H9 (cell line): ENCODE measurements at regions not wholly inside any gene's neighbourhood (a gene's known extent, or its start where the extent isn't known, plus 50 kb on each side); places are given as distances from the start of the nearest gene placed in this dataset.

Experiments
- DNase-seq: peaks from one replicate; pipeline ENCODE4 v3.0.0-alpha.2; 2017
- H2AFZ ChIP-seq: one replicate; pipeline ENCODE4 v1.6.1; 2013; ENCODE audit warnings: mild to moderate bottlenecking, low read length, control low read depth, moderate library complexity
- H2AK5ac ChIP-seq: 2 replicates; pipeline ENCODE4 v1.6.1; 2013; ENCODE audit warnings: low read length, control low read depth, mixed read lengths; ENCODE audit not compliant: insufficient read length
- H2BK120ac ChIP-seq: one replicate; pipeline ENCODE4 v1.6.1; 2013; ENCODE audit warnings: low read depth, mild to moderate bottlenecking, low read length, control low read depth, inconsistent platforms; ENCODE audit not compliant: poor library complexity, severe bottlenecking
- H2BK12ac ChIP-seq: 2 replicates; pipeline ENCODE4 v1.6.1; 2013; ENCODE audit warnings: low read length, control low read depth, mixed read lengths, low read depth; ENCODE audit not compliant: insufficient read length
- H2BK15ac ChIP-seq: 2 replicates; pipeline ENCODE4 v1.6.1; 2013; ENCODE audit warnings: low read depth, low read length, control low read depth
- H2BK20ac ChIP-seq: one replicate; pipeline ENCODE4 v1.6.1; 2013; ENCODE audit warnings: low read depth, mild to moderate bottlenecking, low read length, control low read depth, inconsistent platforms; ENCODE audit not compliant: poor library complexity, severe bottlenecking
- H2BK5ac ChIP-seq: 2 replicates; pipeline ENCODE4 v1.6.1; 2013; ENCODE audit warnings: low read length, control low read depth, mixed read lengths; ENCODE audit not compliant: insufficient read length
- H3K14ac ChIP-seq: 2 replicates; pipeline ENCODE4 v1.6.1; 2013; ENCODE audit warnings: low read length, control low read depth; ENCODE audit not compliant: insufficient read depth
- H3K18ac ChIP-seq: 2 replicates; pipeline ENCODE4 v1.6.1; 2013; ENCODE audit warnings: low read depth, mild to moderate bottlenecking, mixed read lengths, low read length, control low read depth; ENCODE audit not compliant: insufficient read length
- H3K23ac ChIP-seq: 2 replicates; pipeline ENCODE4 v1.6.1; 2013; ENCODE audit warnings: low read length, control low read depth, mixed read lengths, low read depth; ENCODE audit not compliant: insufficient read length
- H3K23me2 ChIP-seq: 2 replicates; pipeline ENCODE4 v1.6.1; 2013; ENCODE audit warnings: low read depth, mild to moderate bottlenecking, mixed read lengths, low read length, control low read depth; ENCODE audit not compliant: insufficient read length, poor library complexity, severe bottlenecking
- H3K27ac ChIP-seq: 2 replicates; pipeline ENCODE4 v1.5.1; 2013; ENCODE audit warnings: low read length, control low read depth, mixed read lengths, low read depth; ENCODE audit not compliant: insufficient read length
- H3K27me3 ChIP-seq: 2 replicates; pipeline ENCODE4 v1.6.1; 2013; ENCODE audit warnings: low read length, control low read depth, inconsistent platforms; ENCODE audit not compliant: insufficient read depth
- H3K4ac ChIP-seq: 2 replicates; pipeline ENCODE4 v1.6.1; 2013; ENCODE audit warnings: low read depth, mild to moderate bottlenecking, control low read depth, inconsistent platforms, low read length, moderate library complexity
- H3K4me1 ChIP-seq: 2 replicates; pipeline ENCODE4 v1.6.1; 2013; ENCODE audit warnings: low read length, control low read depth, inconsistent platforms; ENCODE audit not compliant: insufficient read depth
- H3K4me2 ChIP-seq: 2 replicates; pipeline ENCODE4 v1.6.1; 2013; ENCODE audit warnings: low read length, control low read depth, mixed read lengths; ENCODE audit not compliant: insufficient read length, insufficient read depth
- H3K56ac ChIP-seq: 2 replicates; pipeline ENCODE4 v1.6.1; 2013; ENCODE audit warnings: low read depth, mild to moderate bottlenecking, mixed read lengths, low read length, control low read depth; ENCODE audit not compliant: insufficient read length
- H3K79me1 ChIP-seq: 2 replicates; pipeline ENCODE4 v1.6.1; 2013; ENCODE audit warnings: low read depth, mild to moderate bottlenecking, moderate library complexity, low read length, control low read depth, inconsistent platforms; ENCODE audit not compliant: insufficient read depth, poor library complexity, severe bottlenecking
- H3K79me2 ChIP-seq: 2 replicates; pipeline ENCODE4 v1.6.1; 2013; ENCODE audit warnings: low read length, control low read depth, inconsistent platforms; ENCODE audit not compliant: insufficient read depth
- H3K9ac ChIP-seq: 2 replicates; pipeline ENCODE4 v1.6.1; 2013; ENCODE audit warnings: low read length, control low read depth, mixed read lengths; ENCODE audit not compliant: insufficient read length; ENCODE audit errors: extremely low read depth
- H3K9me3 ChIP-seq: one replicate; pipeline ENCODE4 v1.6.1; 2013; ENCODE audit warnings: low read depth, low read length, inconsistent platforms; ENCODE audit not compliant: control insufficient read depth
- H3T11ph ChIP-seq: one replicate; pipeline ENCODE4 v1.6.1; 2013; ENCODE audit warnings: mild to moderate bottlenecking, low read length, control low read depth, inconsistent platforms
- H4K20me1 ChIP-seq: one replicate; pipeline ENCODE4 v1.6.1; 2013; ENCODE audit not compliant: control insufficient read depth, insufficient read length, insufficient read depth
- H4K5ac ChIP-seq: 2 replicates; pipeline ENCODE4 v1.6.1; 2013; ENCODE audit warnings: low read depth, mild to moderate bottlenecking, mixed read lengths, low read length, control low read depth; ENCODE audit not compliant: insufficient read length
- H4K8ac ChIP-seq: replicated peaks from 2 replicates; pipeline ENCODE4 v1.6.1; 2013; ENCODE audit warnings: low read length, control low read depth, mixed read lengths, low read depth; ENCODE audit not compliant: insufficient read length
- H4K91ac ChIP-seq: 2 replicates; pipeline ENCODE4 v1.6.1; 2013; ENCODE audit warnings: low read depth, mild to moderate bottlenecking, moderate library complexity, mixed read lengths, low read length, control low read depth; ENCODE audit not compliant: insufficient read length
- H3K27ac Mint-ChIP-seq, 3 experiments: 2 replicates in 2 of 3; 3 replicates in 1 of 3; pipeline ENCODE4 v1.8.0; 2020 to 2021; ENCODE audit warnings: mixed read lengths in 3 of 3, mild to moderate bottlenecking in 1 of 3, moderate library complexity in 1 of 3
- H3K27me3 Mint-ChIP-seq: 2 replicates; pipeline ENCODE4 v1.8.0; 2021; ENCODE audit warnings: low read depth, mild to moderate bottlenecking, moderate library complexity, mixed read lengths
- H3K36me3 Mint-ChIP-seq, 3 experiments: 2 replicates in 2 of 3; 3 replicates in 1 of 3; pipeline ENCODE4 v1.8.0; 2020 to 2021; ENCODE audit warnings: low read depth in 3 of 3, mixed read lengths in 3 of 3; ENCODE audit not compliant: insufficient read depth in 1 of 3
- H3K4me1 Mint-ChIP-seq, 2 experiments: 2 replicates each; pipeline ENCODE4 v1.8.0; 2020; ENCODE audit warnings: mixed read lengths in 2 of 2
- H3K4me3 Mint-ChIP-seq, 2 experiments: 2 replicates in 1 of 2; 3 replicates in 1 of 2; pipeline ENCODE4 v1.8.0; 2020 to 2021; ENCODE audit warnings: mild to moderate bottlenecking in 2 of 2, mixed read lengths in 2 of 2, moderate library complexity in 1 of 2
- H3K9me3 Mint-ChIP-seq, 2 experiments: 2 replicates in 1 of 2; 3 replicates in 1 of 2; pipeline ENCODE4 v1.8.0; 2020; ENCODE audit warnings: mild to moderate bottlenecking in 2 of 2, mixed read lengths in 2 of 2, moderate library complexity in 1 of 2
- TF ChIP-seq, protein P1 (sequence below): fragments of 200-600 bp; sonication (generic); conservative IDR thresholded peaks from 3 replicates; pipeline ENCODE4 v1.8.0; 2021; ENCODE audit warnings: antibody characterized with exemption, mild to moderate bottlenecking

DNA sequence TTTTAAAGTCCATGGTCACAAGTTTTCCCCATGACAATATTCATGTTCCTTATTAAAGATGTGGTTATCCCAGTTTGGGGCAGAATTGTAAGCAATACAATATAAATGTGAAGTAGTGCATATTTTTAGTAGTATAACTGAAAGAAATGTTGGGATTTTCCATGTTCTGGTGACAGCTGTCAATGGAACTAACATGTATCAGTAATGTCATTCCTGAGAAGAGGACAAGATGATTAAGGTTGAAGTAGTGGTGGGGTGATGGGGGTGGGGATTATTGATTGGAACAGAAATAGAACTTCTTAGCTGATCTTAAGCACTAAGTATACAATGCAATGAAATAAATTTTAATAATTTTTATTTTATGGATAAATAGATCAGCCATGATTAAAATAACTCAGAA lies 81.6 kb downstream of the PDHA2 start:
- Histone ChIP-seq H3K9me3 (peaks cover 13% of the 10 kb centered on the region), H3K27me3 (no peaks in the 10 kb centered on the region), H2BK20ac (no peak overlapping the region), H3K4me1 (no peaks in the 10 kb centered on the region), H2AFZ (no peak overlapping the region), H2BK120ac (no peak overlapping the region), H3K79me2 (no peaks in the 10 kb centered on the region), H3K14ac (no peak overlapping the region), H3K79me1 (no peaks in the 10 kb centered on the region), H3K9ac (no peak overlapping the region), H2BK5ac (no peak overlapping the region), H2BK12ac (no peak overlapping the region), H4K8ac (no peak overlapping the region), H3K4me2 (no peak overlapping the region), H4K20me1 (no peaks in the 10 kb centered on the region), H3T11ph (no peak overlapping the region), H3K18ac (no peak overlapping the region), H2BK15ac (no peak overlapping the region), H4K5ac (no peak overlapping the region), H4K91ac (no peak overlapping the region), H3K4ac (no peak overlapping the region), H3K23me2 (no peaks in the 10 kb centered on the region), H2AK5ac (no peak overlapping the region), H3K56ac (no peak overlapping the region), H3K27ac (no peak overlapping the region), H3K23ac (no peak overlapping the region)
- no peak overlapping the region for H3K4me3 Mint-ChIP-seq
- no peak for DNase-seq
- peaks cover 3 to 12% of the 10 kb centered on the region in 2 experiments; a peak in 2 of 4 replicates for H3K4me1 Mint-ChIP-seq
- TF ChIP-seq, protein P1, sequence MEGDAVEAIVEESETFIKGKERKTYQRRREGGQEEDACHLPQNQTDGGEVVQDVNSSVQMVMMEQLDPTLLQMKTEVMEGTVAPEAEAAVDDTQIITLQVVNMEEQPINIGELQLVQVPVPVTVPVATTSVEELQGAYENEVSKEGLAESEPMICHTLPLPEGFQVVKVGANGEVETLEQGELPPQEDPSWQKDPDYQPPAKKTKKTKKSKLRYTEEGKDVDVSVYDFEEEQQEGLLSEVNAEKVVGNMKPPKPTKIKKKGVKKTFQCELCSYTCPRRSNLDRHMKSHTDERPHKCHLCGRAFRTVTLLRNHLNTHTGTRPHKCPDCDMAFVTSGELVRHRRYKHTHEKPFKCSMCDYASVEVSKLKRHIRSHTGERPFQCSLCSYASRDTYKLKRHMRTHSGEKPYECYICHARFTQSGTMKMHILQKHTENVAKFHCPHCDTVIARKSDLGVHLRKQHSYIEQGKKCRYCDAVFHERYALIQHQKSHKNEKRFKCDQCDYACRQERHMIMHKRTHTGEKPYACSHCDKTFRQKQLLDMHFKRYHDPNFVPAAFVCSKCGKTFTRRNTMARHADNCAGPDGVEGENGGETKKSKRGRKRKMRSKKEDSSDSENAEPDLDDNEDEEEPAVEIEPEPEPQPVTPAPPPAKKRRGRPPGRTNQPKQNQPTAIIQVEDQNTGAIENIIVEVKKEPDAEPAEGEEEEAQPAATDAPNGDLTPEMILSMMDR = no peak
- H3K27me3 Mint-ChIP-seq = no peaks in the 10 kb centered on the region
- H3K27ac Mint-ChIP-seq = no peak overlapping the region
- H3K36me3 Mint-ChIP-seq = peaks cover 29 to 39% (median 32%) of the 10 kb centered on the region in 3 experiments
- peaks cover 33 to 48% of the 10 kb centered on the region in 2 experiments for H3K9me3 Mint-ChIP-seq
